ENCODE measurements at regions not wholly inside any gene's neighbourhood (a gene's known extent, or its start where the extent isn't known, plus 50 kb on each side); places are given as distances from the start of the nearest gene placed in this dataset.

GRCh38 chr17:36864827-36865430 is 72.3 kb upstream of the LHX1 start:
- no peak for DNase-seq (ENCODE audit: low read depth in 2 of 2)

- no peak for DNase-seq (ENCODE audit: low read depth in 2 of 2)
Observed at GRCh38 chr17:36867716-36868341, 69.4 kb upstream of the LHX1 start.

GRCh38 chr17:36868777-36869176 is 68.5 kb upstream of the LHX1 start:
- DNase-seq (ENCODE audit: low read depth in 2 of 2) = no peak

GRCh38 chr17:36869441-36869840 is 67.8 kb upstream of the LHX1 start:
- DNase-seq (ENCODE audit: low read depth in 2 of 2) = no peak

GRCh38 chr17:36869856-36870719 is 67.2 kb upstream of the LHX1 start:
- DNase-seq (ENCODE audit: low read depth in 2 of 2) = no peak

GRCh38 chr17:36870720-36870999 is 66.6 kb upstream of the LHX1 start:
- DNase-seq (ENCODE audit: low read depth in 2 of 2) = no peak

GRCh38 chr17:36875698-36876293 is 61.5 kb upstream of the LHX1 start:
- DNase-seq (ENCODE audit: low read depth in 2 of 2) = no peak

- no peak for DNase-seq (ENCODE audit: low read depth in 2 of 2)
Observed at GRCh38 chr17:36876966-36877365, 60.3 kb upstream of the LHX1 start.

GRCh38 chr17:36877771-36878170 is 59.5 kb upstream of the LHX1 start:
- peak in 1 of 2 donors; percentile 5 for DNase-seq (ENCODE audit: low read depth in 2 of 2)

- DNase-seq (ENCODE audit: low read depth in 2 of 2) = no peak
Observed at GRCh38 chr17:36878216-36878615, 59.1 kb upstream of the LHX1 start.

- no peak for DNase-seq (ENCODE audit: low read depth in 2 of 2)
Observed at GRCh38 chr17:36879027-36879426, 58.2 kb upstream of the LHX1 start.

- no peak for DNase-seq (ENCODE audit: low read depth in 2 of 2)
Observed at GRCh38 chr17:36879624-36880131, 57.6 kb upstream of the LHX1 start.

- DNase-seq (ENCODE audit: low read depth in 2 of 2) = no peak
Observed at GRCh38 chr17:36880268-36880905, 56.9 kb upstream of the LHX1 start.

GRCh38 chr17:36881323-36881722 is 56.0 kb upstream of the LHX1 start:
- no peak for DNase-seq (ENCODE audit: low read depth in 2 of 2)

- no peak for DNase-seq (ENCODE audit: low read depth in 2 of 2)
Observed at GRCh38 chr17:36884495-36885152, 52.7 kb upstream of the LHX1 start.

- no peak for DNase-seq (ENCODE audit: low read depth in 2 of 2)
Observed at GRCh38 chr17:36885153-36885735, 52.0 kb upstream of the LHX1 start.

- no peak for DNase-seq (ENCODE audit: low read depth in 2 of 2)
Observed at GRCh38 chr17:36885771-36886377, 51.4 kb upstream of the LHX1 start.

Data from stimulated activated CD8-positive, alpha-beta memory T cell treated with anti-CD3 and anti-CD28 coated beads, Interleukin-15, amount 100 ng/mL, for 48 hours (primary cell).